HG02798 (cell line): ENCODE measurements at regions not wholly inside any gene's neighbourhood (a gene's known extent, or its start where the extent isn't known, plus 50 kb on each side); places are given as distances from the start of the nearest gene placed in this dataset.
"Not testable (repeated sequence)": the region's sequence is repeated elsewhere in the genome, so short reads cannot be mapped to it uniquely, and the experiment has no call there.

Experiments used
- ATAC-seq: cut with Tn5 transposase; IDR thresholded peaks from one replicate; pipeline ENCODE4 v1.9.1; 2021; ENCODE audit warnings: mild to moderate bottlenecking; ENCODE audit not compliant: unreplicated experiment, poor library complexity

DNA sequence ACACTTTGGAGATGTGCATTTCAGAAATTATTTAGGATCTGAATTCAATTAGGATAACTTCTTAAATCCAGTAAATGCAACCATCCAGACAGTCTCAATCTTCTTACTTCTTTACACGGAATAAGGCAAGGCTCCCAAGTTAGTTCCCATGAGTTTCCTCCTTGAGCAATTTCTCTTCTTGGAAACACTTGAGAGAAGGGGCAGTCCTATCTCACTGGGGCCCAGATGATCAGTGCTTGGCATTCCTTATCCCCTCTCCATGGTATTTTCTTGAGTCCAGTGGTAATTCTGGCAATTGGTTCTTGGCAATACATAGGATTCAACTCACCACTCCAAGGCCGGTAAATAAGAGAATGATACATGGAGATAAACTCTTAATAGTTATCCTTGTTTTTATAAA lies 87.1 kb upstream of the PTHLH start:
- ATAC-seq = no peak

DNA sequence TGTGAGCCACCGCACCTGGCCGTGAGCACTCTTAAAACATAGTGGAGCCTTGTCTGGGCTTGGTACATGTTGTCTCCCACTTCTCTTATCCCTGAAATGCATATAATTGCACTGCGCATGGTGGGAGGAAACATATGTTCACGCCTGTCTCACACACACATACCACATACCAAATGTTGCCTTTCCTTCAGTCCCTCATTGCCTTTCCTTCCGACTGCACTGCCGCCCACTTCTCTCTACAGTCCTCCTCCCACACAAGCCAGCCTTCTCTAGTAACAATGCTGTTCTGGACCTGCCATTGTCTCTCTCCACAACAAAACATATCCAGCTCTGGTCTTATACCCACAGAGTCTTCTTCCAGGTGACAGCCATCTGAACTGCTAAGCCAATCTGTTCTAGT lies 88.3 kb upstream of the PTHLH start:
- ATAC-seq = no peak

DNA sequence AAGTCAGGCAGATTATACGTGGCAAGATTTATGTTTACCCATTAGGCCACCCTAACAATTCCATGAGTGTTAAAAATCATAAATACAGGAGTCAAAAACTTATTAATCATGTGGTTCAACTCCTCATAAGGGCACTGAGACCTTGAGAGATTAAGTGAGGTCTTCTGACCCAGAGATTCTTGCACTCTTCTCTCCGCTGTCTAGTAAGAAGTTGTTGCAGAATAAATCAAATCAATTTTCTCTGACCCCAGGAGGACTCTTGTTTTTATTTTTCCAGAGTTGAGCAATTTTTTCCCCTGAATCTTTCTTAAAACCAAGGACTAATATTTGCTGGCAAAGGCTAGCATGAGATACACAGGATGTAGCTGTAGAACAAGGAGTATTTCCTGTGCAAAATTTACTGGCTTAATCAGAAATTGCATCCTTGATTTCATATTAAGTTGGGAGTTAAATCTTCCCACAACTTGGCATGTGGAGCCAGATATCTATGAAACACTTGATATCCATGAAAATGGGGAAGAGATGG lies 90.9 kb upstream of the PTHLH start:
- no peak for ATAC-seq

DNA sequence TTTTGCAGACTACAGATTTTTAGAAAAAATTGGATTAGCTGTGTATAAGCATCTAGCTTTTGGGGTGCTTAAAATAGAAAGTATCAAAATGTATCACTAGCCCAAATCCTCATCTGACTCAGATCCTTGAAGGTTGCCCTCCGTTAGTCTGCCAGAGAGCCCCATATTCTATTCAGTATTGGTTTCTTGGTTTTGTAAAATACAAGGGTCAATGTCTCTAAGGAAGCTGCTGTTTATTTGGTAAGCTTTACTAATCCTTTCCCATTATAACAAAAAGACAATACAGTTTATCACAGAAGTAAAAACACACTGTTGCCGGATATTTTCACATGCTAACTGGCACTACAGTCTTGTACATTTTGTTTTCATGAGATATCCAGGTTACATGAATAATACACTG lies 92.8 kb upstream of the PTHLH start:
- no peak for ATAC-seq

DNA sequence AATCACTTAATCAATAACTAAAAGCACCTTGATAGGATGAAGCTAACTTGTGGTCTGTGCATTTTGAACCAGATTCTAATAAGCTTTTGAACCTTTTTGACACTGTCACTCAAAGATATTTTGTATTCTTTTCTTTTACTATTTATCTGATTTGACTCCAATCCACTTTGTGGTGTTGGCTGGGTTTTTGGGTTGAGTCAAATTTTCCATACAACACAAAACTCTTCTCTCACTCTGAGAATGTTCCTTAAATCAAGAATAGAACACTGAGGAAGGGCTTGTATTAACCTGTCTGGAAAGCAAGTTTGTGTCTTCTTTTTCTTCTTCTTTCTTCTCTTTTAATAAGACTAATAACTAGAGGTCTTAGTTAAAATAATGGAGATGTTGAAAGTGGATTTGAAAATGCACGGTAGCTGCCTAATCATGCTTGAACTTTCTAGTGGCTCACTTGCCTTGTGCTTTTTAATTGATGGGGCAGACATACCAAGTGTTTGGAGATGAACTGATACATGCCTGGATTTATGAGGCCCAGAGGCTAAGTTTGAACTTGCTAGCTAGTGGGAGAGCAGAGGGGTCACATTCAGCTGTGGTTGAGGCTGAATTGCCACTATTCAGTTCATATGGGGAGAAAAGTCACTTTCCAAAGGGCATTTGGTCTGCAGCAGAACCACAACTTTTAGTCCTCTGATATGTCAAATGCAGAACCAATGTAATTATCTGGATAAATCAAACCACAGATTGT lies 93.5 kb upstream of the PTHLH start:
- no peak for ATAC-seq

DNA sequence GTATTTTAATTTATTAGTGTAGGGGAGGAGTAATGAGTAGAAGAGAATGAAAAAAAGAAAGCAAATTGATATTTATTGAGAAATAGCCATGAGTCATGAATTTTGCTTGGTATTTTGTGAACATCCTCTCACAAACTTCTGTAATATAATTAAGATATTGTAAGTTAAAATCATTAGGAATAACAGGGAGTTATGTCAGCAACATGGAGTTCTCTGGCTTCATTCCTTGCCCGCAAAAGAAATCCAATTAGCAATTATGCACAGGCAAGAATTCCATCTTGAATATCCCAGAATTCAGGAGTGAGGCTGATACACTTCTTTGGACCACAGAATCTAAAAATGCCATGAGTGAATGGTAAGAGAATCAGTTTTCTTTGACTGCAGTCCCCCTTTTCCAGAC lies 94.3 kb upstream of the PTHLH start:
- ATAC-seq = no peak

DNA sequence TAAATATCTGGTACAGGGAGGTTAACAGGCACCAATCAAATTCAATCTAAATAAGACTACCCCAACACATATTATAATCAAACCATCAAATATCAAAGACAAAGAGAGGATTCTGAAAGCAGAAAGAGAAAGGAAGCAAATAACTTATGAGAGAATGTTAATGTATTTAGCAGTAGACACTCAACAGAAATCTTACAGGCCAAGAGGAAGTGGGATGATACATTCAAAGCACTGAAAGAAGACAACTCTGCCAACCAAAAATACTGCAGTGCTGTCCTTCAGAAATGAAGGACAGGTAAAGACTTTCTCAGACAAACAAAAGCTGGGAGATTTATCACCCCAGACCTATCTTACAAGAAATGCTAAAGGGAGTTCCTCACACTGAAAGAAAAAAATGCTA lies 95.9 kb upstream of the PTHLH start:
- ATAC-seq = no peak

DNA sequence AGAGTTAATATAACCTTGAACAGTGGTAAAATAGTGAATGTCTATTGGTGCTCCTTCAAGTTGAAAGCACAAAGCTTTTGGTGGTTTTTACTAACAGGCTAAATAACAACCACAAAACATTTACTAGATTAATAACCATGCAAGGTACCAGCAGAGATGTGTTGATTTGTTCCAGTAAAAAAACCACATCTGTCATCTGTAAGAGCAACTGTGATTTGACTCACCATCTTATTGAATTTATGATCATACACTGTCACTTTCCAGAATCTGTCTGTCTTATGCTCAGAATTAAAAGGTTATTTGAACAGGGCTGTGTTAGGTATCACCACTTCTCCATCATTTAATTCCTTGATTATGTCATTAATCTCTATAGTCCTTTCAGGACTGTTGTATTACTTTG lies 107.0 kb upstream of the PTHLH start:
- ATAC-seq = no peak

DNA sequence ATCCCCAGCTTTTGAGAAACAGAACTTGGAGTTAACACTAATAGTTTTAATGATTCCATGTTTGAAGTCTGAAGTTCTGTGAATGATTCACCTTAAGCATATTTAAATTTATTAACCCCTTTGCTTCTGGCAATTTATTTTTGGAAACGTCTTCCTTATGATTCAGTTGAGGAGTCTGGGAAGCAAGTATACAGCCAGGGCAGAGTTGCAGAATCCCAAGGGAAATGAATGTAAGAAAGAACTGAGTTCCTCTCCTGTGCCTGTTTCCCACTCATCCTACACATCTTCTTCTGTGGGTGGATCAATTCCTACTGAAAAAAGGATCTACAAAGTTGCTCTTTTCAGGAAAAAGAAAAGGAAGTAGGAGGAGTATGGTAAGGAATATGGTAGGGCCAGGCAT lies 108.2 kb upstream of the CCDC91 start:
- ATAC-seq = no peak

DNA sequence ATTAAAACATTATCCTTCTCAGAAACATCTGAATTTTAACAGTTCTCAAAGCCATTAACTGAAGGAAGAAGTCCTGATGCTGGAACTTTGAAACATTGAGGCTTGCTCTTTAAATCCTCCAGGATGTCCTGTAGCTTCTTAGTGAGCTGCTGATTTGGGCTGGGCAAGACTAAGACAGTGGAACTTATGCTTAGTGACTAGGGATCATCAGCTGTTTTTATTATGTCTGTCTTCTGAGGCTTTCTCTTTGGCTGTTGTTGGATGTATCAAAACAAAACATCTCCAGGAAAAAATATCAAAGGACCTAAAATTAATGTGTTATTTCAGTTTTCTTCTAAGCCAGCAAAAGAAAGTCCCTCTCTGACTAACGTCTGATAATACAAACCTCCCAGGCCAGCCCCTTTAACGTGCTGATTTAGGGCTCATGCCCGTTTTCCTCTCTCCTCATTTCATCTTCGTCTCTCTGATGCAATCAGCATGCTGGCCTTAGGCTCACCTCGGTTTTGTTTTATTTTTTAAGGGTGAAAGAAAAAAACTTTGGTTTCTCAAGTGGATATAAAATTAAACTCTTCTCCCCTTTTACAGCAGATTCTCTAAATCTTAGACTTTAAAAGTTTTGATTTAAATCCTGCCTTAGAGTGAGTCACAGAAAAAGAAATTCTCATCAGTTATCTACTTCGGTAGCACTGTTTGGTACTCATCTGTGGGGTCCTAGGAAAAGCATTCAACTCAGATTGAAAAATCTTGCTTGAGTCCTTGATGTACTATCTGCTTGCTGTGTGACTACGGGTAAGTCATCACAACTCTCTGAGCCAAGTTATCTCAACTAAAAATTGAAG lies 106.2 kb upstream of the CCDC91 start:
- no peak for ATAC-seq

DNA sequence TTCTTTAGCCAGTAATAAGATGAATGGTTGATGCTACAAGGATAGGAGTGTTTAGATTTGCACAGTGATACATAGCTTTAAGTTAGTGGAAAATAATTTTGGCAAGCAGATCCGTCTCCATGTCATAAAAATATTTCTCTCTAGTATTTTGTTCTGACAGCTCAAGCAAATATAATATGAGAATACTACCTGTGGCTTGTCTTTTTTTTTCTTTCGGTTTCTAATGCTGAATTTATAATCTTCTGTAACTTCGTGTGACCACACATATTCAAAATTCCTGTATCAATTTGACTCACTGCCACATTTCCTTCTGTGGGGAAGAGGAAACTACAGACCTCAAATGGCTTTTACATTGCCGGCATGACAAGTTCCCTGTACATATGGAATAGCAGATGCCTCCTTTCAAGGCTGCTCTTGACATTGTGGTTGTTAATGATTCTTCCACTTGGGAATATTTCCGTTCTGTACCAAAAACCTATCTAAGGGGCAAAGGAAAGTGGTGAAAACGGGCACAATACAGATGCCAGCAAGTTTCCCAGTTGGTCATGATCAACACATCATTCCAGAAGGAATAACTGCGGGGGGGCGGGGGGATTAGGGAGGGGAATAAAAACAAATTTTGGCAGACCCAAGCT lies 103.6 kb upstream of the CCDC91 start:
- peak; percentile 81 for ATAC-seq

DNA sequence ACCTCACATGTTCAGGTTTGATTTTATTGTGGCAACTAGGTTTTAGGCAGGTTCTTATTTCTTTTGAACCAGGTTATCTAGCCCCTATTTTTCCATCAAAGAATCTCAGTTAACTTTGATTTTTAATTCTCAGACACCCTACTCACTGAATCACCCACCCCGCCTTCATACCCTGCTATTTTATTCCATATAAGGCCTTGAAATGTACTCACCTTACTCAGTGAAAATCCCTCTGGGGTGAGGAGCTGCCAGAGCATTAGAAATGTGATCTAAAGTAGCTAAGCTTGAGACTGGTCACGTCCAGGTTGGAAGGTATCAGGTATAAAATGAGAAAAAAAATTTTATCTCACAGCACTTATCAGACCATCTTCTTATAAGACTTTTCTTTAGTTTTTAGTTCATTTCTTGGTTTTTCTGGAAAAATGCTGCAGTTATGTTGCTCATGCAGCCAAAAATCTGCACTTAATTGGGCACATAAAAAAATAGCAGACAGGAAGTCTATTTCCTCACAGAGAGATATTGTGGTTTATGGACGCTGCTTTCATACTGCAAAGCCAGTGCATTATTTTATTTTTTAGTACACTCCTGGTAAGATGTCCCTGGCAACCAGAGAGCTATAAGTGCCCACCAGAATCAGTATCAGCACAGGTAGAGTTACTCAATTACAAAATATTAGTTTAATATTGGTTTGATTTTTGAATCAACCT lies 101.5 kb upstream of the CCDC91 start:
- ATAC-seq = no peak

DNA sequence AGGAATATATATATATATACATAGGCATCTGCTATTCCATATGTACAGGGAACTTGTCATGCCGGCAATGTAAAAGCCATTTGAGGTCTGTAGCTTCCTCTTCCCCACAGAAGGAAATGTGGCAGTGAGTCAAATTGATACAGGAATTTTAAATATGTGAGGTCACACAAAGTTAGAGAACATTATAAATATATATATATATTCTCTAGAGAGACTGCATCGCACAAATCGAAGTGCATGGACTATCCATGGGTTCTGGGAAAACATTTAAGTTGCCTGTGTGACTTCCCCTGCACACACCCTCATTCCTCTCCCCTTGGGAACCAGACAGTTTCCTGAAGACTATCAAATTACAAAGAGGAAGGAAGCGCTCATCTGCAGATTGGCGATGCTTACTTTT lies 100.9 kb upstream of the CCDC91 start:
- ATAC-seq = no peak

DNA sequence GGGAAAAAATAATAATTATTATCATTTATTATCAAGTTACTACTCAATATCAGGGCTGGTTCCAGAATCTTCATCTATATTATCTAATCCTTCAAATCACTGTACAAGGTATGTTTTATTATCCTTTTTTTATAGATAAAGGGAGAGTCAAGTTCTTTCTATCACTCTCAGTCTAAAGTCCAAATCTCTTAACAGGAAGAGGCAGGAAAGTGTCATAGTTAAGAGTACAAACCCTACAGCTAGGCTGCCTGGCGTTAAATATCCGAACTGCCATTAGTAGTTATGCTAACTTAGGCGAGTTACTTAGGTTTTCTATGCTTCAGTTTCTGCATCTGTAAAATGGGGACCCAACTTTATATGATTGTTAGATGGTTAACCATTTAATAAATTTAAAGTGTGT lies 99.4 kb upstream of the CCDC91 start:
- no peak for ATAC-seq

DNA sequence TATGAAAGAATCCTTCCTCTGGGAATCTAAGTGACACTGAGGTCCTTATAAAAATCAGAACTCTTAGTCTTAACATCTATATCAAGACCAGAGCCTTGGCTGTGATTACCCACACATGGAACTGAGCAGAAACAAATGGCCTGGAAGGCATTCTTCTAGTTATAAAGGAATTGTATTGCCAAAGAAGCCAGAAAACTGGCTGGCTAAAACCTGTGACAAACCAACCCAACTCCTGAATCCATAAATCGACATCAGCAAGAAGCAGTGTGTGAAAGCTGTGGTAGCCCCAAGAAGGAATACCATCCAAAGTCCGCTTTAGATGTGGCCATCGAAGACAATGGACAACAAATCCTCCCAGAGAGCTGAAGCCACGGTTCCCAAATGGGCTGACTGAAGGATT lies 97.9 kb upstream of the CCDC91 start:
- ATAC-seq = no peak

DNA sequence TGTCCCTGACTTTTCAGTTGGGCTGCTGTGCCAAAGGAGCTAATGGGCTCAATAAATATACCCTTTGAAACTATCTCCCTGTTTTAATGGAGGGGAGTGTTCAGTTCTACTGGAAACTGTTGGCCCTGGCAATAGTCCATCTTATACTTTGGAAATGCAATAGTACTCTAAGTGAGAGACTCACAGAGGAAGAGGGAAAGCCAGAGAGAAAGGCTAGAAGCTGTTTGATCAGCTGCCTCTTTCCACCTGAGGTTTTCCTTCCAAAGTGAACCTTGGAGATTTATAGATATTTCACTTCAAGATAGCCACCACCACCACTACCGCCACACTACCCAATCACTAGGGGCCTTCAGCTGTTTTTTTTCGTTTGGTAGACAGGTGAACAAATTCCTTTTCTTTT lies 93.6 kb upstream of the CCDC91 start:
- no peak for ATAC-seq

DNA sequence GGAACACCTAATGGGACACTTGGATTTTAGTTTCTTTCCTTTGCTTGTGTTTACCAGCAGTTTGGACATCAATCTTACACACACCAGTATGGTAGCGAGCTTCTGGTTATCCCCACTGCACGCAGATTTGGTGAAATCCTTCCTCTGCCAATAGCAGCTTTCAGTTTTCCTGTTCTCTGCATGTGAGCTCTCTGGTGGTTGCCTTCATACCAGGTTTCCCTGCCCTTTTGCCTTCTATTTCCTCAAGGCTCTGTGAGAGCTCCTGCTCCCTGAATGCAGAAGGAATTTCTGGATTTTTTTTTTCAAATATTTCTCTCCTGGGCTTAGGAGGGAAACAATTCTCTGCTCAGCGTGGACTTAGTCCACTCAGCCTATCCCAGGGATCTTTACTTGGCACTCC lies 93.0 kb upstream of the CCDC91 start:
- no peak for ATAC-seq

DNA sequence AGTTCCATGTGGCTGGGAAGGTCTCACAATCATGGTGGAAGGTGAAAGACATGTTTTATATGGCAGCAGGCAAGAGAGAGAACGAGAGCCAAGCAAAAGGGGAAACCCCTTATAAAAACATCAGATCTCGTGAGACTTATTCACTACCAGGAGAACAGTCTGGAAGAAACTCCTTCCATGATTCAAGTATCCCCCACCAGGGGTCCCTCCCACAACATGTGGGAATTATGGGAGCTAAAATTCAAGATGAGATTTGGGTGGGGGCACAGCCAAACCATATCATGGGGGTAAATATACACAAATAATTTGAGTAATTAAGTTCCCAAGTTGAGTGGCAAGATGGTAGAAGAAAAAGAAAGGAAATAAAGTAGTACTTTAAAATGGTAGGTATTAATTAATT lies 91.0 kb upstream of the CCDC91 start:
- not testable (repeated sequence) for ATAC-seq

DNA sequence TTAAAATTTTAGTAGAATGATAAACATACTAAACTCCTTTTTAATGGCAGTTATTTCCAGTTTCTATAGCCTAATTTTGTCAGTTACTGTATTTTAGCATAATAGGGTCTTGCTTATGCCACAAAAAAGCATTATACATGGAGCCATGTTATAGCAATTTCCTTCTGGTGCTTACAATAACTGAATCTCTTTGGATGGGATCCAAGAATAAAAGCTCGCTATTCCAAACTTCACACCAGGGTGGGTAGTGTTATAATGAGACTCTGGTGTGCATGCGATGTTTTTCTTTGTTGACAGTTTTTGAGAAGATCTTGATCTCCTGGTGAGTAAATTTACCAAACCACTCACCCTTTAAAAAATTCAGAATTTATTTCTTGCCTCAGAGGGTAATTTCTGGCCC lies 90.4 kb upstream of the CCDC91 start:
- no peak for ATAC-seq

DNA sequence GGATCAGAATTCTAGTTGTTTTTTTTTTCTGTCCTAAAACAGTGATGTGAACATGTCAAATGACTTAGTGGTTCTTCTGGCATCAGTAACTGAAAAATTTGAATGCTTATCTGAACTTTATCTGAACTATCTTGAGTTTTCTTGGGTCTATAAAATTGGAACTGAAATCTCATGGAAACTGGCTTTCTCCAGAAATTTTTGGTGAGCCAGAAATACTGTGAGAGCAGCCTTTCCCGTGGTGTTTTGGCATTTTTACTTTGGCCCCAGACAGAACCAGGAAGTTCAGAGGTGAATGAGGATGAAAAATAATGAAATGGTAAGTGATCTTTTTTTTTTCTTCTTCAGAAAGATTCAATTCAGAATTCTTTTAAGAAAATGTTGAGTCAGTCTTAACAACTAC lies 89.5 kb upstream of the CCDC91 start:
- ATAC-seq = no peak

DNA sequence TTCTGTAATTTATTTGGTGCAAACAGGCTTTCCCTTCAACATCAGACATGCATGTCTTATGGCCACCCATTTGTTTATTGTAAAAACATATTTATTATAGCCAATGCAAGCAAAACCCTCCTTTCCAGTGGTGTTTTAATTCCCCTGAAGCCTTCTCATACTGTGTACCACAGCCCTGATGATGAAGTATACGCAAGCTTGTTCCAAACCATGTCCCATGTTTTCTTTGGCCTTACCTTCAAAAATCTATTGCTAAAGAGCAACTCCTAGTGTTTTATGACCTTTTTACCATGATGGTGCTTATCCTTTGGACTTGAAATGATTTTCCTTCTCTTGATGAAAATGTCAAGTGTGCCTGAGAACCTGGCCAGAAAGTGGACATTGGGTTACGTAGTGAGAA lies 85.9 kb upstream of the CCDC91 start:
- ATAC-seq = no peak
